Transverse colon (tissue), 4 donors: ENCODE measurements at regions not wholly inside any gene's neighbourhood (a gene's known extent, or its start where the extent isn't known, plus 50 kb on each side); places are given as distances from the start of the nearest gene placed in this dataset.
"Not testable (repeated sequence)": the region's sequence is repeated elsewhere in the genome, so short reads cannot be mapped to it uniquely, and the experiment has no call there.

Source experiments
- DNase-seq: peaks from one replicate; pipeline ENCODE4 v3.0.0-alpha.2; 2019
- H3K27ac ChIP-seq, 4 donors: fragments of 200-600 bp; sonication (generic); 2 replicates each; pipeline ENCODE4 v1.5.1; 2016 to 2018; ENCODE audit warnings: inconsistent platforms in 4 of 4
- H3K27me3 ChIP-seq: fragments of 200-600 bp; sonication (generic); 2 replicates; pipeline ENCODE4 v1.5.1; 2017; ENCODE audit warnings: inconsistent platforms
- H3K36me3 ChIP-seq, 4 donors: fragments of 200-600 bp; sonication (generic); 2 replicates each; pipeline ENCODE4 v1.5.1; 2017 to 2019; ENCODE audit warnings: inconsistent platforms in 4 of 4
- H3K4me1 ChIP-seq, 4 donors: fragments of 200-600 bp; sonication (generic); 2 replicates each; pipeline ENCODE4 v1.5.1; 2017 to 2020; ENCODE audit warnings: inconsistent platforms in 4 of 4
- H3K4me3 ChIP-seq, 4 donors: fragments of 200-600 bp; sonication (generic); 1 replicate in 1 of 4; 2 replicates in 3 of 4; pipeline versions ENCODE4 v1.5.1 to v1.6.1; 2017 to 2019; ENCODE audit warnings: inconsistent platforms in 4 of 4
- H3K9me3 ChIP-seq, 2 donors: fragments of 200-600 bp; sonication (generic); 2 replicates each; pipeline ENCODE4 v1.5.1; 2017 to 2019; ENCODE audit warnings: inconsistent platforms in 2 of 2
- CTCF ChIP-seq, 5 experiments: fragments of 200-600 bp in 3 of 5; fragments of 450-650 bp in 2 of 5; sonication (generic) in 3 of 5; IDR thresholded peaks; 1 replicate in 2 of 5; 2 replicates in 3 of 5; pipeline ENCODE4 v1.5.1; 2016 to 2017; ENCODE audit warnings: antibody characterized with exemption in 5 of 5, inconsistent platforms in 3 of 5, mild to moderate bottlenecking in 2 of 5, moderate library complexity in 1 of 5
- EP300 ChIP-seq: sonication (generic); formaldehyde crosslinking; IDR thresholded peaks from one replicate; pipeline ENCODE4 v1.6.1; 2017; ENCODE audit warnings: antibody characterized with exemption, low read depth
- POLR2A ChIP-seq: fragments of 450-650 bp; IDR thresholded peaks from one replicate; pipeline ENCODE4 v1.6.1; 2016; ENCODE audit warnings: antibody characterized with exemption, mild to moderate bottlenecking, moderate library complexity
- POLR2AphosphoS5 ChIP-seq, 3 donors: sonication (generic); formaldehyde crosslinking; IDR thresholded peaks; one replicate each; pipeline ENCODE4 v1.6.1; 2016; ENCODE audit warnings: antibody characterized with exemption in 3 of 3
- WGBS, 2 donors: methylation state at CpG; one replicate each; pipeline ENCODE4 v1.1.5; 2018; ENCODE audit warnings: low coverage in 1 of 2; 5-methylcytosine and 5-hydroxymethylcytosine counted together
- in situ Hi-C, 4 donors: fragments of 200-750 bp; cut with MboI; loops; one replicate each; pipeline versions ENCODE4 v1.15.0 to v1.15.1; 2017; ENCODE audit warnings: low sequenced_read_pairs in 3 of 4, low pct_ligation_motif_present in 1 of 4, low pct_unique_long_range_greater_than_20kb in 1 of 4
- intact Hi-C: fragments of 100-400 bp; cut with DNase I; formaldehyde crosslinking; loops from one replicate; pipeline ENCODE4 v1.15.1; 2023; ENCODE audit warnings: low total_unique reads

DNA sequence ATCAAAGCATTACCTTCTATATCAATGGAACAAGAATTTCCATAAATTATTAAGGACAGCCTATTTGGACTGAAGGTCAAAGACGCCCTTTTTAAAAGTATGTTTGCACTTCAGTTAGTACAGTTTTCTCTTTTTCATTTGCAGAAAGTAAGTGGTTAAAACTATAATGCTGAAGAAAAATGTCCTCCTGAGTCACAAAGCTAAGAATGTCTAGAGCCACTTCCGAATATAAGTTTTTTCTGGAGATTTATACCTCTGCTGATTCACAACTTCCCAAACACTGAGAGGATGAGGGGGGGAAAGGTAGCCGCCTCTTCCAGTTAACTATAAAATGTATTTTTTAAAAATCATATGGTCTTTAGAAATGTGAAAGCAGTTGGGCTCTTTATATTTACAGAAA lies 84.9 kb downstream of the DUSP6 start:
- Histone ChIP-seq H3K36me3 (no peaks in the 10 kb centered on the region), H3K4me1 (peaks cover 0 to 9% (median 0%) of the 10 kb centered on the region in 4 donors), H3K9me3 (no peaks in the 10 kb centered on the region), H3K27ac (no peak overlapping the region), H3K27me3 (no peaks in the 10 kb centered on the region), H3K4me3 (no peak overlapping the region)
- intact Hi-C loops, result no loop called here
- no peak for TF ChIP-seq POLR2A
- TF ChIP-seq CTCF (IDR thresholded peaks at IDR 0.05), result no peak
- TF ChIP-seq EP300, result no peak
- in situ Hi-C loops, result no loop called here
- DNase-seq, result no peak
- WGBS, 2 donors, result 72 to 79% methylated on average over 3 of the region's 3 CpGs

DNA sequence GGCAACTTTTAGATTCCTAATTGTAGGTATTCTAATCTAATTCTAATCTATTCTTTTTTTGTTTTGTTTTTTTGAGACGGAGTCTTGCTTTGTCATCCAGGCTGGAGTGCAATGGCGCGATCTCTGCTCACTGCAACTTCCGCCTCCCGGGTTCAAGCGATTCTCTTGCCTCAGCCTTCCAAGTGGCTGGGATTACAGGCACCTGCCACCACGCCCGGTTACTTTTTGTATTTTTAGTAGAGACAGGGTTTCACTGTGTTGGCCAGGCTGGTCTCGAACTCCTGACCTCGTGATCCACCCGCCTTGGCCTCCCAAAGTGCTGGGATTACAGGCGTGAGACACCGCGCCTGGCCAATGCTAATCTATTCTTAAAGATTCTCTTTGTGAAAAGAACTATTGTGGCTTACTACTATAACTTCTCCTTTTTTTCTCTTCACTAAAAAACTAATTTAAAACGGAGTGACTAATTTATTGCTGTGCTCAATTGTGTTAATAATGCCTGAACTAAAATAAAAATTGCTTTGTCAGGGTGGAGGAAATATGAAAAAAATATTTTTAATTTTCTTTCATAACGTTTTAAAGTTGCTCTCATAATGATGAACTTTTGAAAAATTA lies 85.6 kb downstream of the DUSP6 start:
- WGBS, 2 donors, result 79 to 88% methylated on average over 15 to 16 of the region's 16 CpGs
- H3K27me3 ChIP-seq, intact Hi-C loops: not testable (repeated sequence)

GRCh38 chr12:89264837-89265236 lies 87.5 kb downstream of the DUSP6 start:
- no peaks in the 10 kb centered on the region for H3K9me3 ChIP-seq

More for the DNA sequence above, 85.6 kb downstream of the DUSP6 start:
- DNase-seq, H3K36me3 ChIP-seq, H3K9me3 ChIP-seq, H3K4me3 ChIP-seq, H3K27ac ChIP-seq, in situ Hi-C loops: not testable (repeated sequence)
- H3K4me1 ChIP-seq, result peaks cover 0 to 16% (median 0%) of the 10 kb centered on the region in 4 donors

GRCh38 chr12:89263900-89264299 lies 88.4 kb downstream of the DUSP6 start:
- Histone ChIP-seq H3K27ac (no peak overlapping the region), H3K4me1 (peaks cover 0 to 16% (median 0%) of the 10 kb centered on the region in 4 donors), H3K9me3 (no peaks in the 10 kb centered on the region), H3K36me3 (no peaks in the 10 kb centered on the region), H3K27me3 (no peaks in the 10 kb centered on the region), H3K4me3 (no peak overlapping the region)
- 75 to 86% methylated on average over 4 of the region's 4 CpGs for WGBS, 2 donors
- no peak for DNase-seq
- in situ Hi-C loops (no loop called here), intact Hi-C loops (no loop called here)
- no peak for TF ChIP-seq POLR2AphosphoS5 (IDR thresholded peaks at IDR 0.05)
- TF ChIP-seq CTCF (IDR thresholded peaks at IDR 0.05), result no peak
- no peak for TF ChIP-seq EP300
- no peak for TF ChIP-seq POLR2A

More at GRCh38 chr12:89264837-89265236, 87.5 kb downstream of the DUSP6 start:
- Histone ChIP-seq H3K27ac (no peak overlapping the region), H3K27me3 (no peaks in the 10 kb centered on the region), H3K4me1 (peaks cover 0 to 16% (median 0%) of the 10 kb centered on the region in 4 donors), H3K36me3 (no peaks in the 10 kb centered on the region), H3K4me3 (no peak overlapping the region)
- DNase-seq, result no peak
- TF ChIP-seq POLR2AphosphoS5 (IDR thresholded peaks at IDR 0.05) (no peak), EP300 (no peak)
- in situ Hi-C loops (no loop called here), intact Hi-C loops (no loop called here)

DNA sequence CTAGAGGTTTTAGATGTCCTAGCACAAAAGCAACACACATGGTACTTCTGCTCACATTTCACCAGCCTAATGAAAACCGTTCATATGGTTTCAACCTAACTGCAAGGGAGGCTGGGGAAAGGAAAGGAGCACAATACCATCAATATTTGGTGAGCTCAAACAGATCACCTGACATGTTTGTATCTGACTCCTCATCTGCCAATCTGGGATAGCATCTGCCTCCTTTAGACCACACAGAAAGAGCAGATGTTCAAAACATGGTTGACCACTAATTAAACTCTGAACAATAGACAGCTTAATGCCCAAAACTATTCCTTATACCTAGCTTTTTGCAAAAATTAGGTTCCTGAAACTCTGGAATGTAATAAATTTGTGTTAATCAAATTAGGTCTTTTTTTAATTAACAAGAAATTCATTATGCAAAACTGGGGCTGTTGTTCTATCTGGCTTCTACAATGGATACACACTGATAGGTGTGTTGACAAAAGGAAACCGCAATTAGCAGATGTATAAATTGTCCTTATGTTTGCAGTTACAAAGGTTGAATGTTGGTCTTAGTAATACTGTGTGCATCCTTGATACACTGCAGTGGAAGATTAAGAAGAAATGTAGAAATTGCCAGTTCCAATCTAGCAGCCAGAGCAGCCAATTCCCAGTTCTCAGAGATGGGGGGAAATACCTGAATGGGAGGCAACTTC lies 89.3 kb downstream of the DUSP6 start:
- Histone ChIP-seq H3K36me3 (no peaks in the 10 kb centered on the region), H3K4me3 (no peak overlapping the region), H3K27me3 (no peaks in the 10 kb centered on the region), H3K4me1 (peaks cover 0 to 16% (median 0%) of the 10 kb centered on the region in 4 donors), H3K27ac (no peak overlapping the region), H3K9me3 (no peaks in the 10 kb centered on the region)
- 77 to 86% methylated on average over 2 of the region's 2 CpGs for WGBS, 2 donors
- in situ Hi-C loops (no loop called here), intact Hi-C loops (no loop called here)
- TF ChIP-seq EP300, result no peak
- TF ChIP-seq CTCF (IDR thresholded peaks at IDR 0.05), result no peak
- no peak for TF ChIP-seq POLR2AphosphoS5 (IDR thresholded peaks at IDR 0.05)
- TF ChIP-seq POLR2A, result no peak
- no peak for DNase-seq
